NT2/D1 (cell line): ENCODE measurements at regions not wholly inside any gene's neighbourhood (a gene's known extent, or its start where the extent isn't known, plus 50 kb on each side); places are given as distances from the start of the nearest gene placed in this dataset.

ENCODE experiments used
- DNase-seq: peaks from one replicate; pipeline ENCODE4 v3.0.0-alpha.2; 2011; ENCODE audit warnings: low read depth, low spot score
- H3K27me3 ChIP-seq: 2 replicates; pipeline ENCODE4 v1.6.0; 2011; ENCODE audit warnings: mild to moderate bottlenecking; ENCODE audit not compliant: insufficient read length, insufficient read depth
- H3K36me3 ChIP-seq: 2 replicates; pipeline ENCODE4 v1.6.1; 2011; ENCODE audit warnings: mild to moderate bottlenecking, low read length, mixed read lengths; ENCODE audit not compliant: insufficient read depth, insufficient read length
- H3K4me1 ChIP-seq: 2 replicates; pipeline ENCODE4 v1.5.1; 2011; ENCODE audit not compliant: insufficient read depth, insufficient read length
- H3K4me3 ChIP-seq: 2 replicates; pipeline ENCODE4 v1.5.1; 2011; ENCODE audit warnings: low read depth; ENCODE audit not compliant: insufficient read length
- H3K9ac ChIP-seq: 2 replicates; pipeline ENCODE4 v1.6.0; 2011; ENCODE audit warnings: low read depth; ENCODE audit not compliant: insufficient read length
- H3K9me3 ChIP-seq: 2 replicates; pipeline ENCODE4 v1.5.1; 2011; ENCODE audit warnings: mild to moderate bottlenecking, low read length; ENCODE audit not compliant: insufficient read depth
- SUZ12 ChIP-seq: IDR thresholded peaks from 2 replicates; pipeline ENCODE4 v1.6.1; 2011; ENCODE audit not compliant: insufficient read length, insufficient read depth; ENCODE audit errors: extremely low read depth
- YY1 ChIP-seq: IDR thresholded peaks from 2 replicates; pipeline ENCODE4 v1.6.1; 2011; ENCODE audit not compliant: insufficient read length, insufficient read depth
- ZNF274 ChIP-seq: IDR thresholded peaks from 2 replicates; pipeline ENCODE4 v1.6.1; 2011; ENCODE audit warnings: mild to moderate bottlenecking, low read depth, low read length

GRCh38 chr1:34697818-34698217 is 57.0 kb upstream of the GJB5 start:
- TF ChIP-seq YY1: no peak
- no peak for TF ChIP-seq ZNF274
- no peak for TF ChIP-seq SUZ12
- H3K36me3 ChIP-seq: no peaks in the 10 kb centered on the region
- no peaks in the 10 kb centered on the region for H3K4me1 ChIP-seq
- H3K9me3 ChIP-seq: no peaks in the 10 kb centered on the region
- DNase-seq: no peak
- no peak overlapping the region for H3K9ac ChIP-seq
- H3K4me3 ChIP-seq: no peak overlapping the region
- H3K27me3 ChIP-seq: peaks cover 2% of the 10 kb centered on the region

- Histone ChIP-seq H3K4me3 (no peak overlapping the region), H3K27me3 (peaks cover 2% of the 10 kb centered on the region), H3K9ac (no peak overlapping the region), H3K9me3 (no peaks in the 10 kb centered on the region), H3K36me3 (no peaks in the 10 kb centered on the region), H3K4me1 (no peaks in the 10 kb centered on the region)
- no peak for TF ChIP-seq SUZ12
- no peak for TF ChIP-seq YY1
- no peak for TF ChIP-seq ZNF274
- no peak for DNase-seq
Observed at GRCh38 chr1:34701326-34702060, 53.4 kb upstream of the GJB5 start.
